Activated CD8-positive, alpha-beta memory T cell treated with anti-CD3 and anti-CD28 coated beads, Interleukin-2, amount 50 U/mL, for 4 hours (primary cell): ENCODE measurements at regions not wholly inside any gene's neighbourhood (a gene's known extent, or its start where the extent isn't known, plus 50 kb on each side); places are given as distances from the start of the nearest gene placed in this dataset.

Source experiments
- DNase-seq: peaks from one replicate; pipeline ENCODE4 v3.0.0-alpha.2; 2020

- no peak for DNase-seq
These were observed 959.5 kb upstream of the PIK3C3 start for GRCh38 chr18:40995529-40995928.

DNA sequence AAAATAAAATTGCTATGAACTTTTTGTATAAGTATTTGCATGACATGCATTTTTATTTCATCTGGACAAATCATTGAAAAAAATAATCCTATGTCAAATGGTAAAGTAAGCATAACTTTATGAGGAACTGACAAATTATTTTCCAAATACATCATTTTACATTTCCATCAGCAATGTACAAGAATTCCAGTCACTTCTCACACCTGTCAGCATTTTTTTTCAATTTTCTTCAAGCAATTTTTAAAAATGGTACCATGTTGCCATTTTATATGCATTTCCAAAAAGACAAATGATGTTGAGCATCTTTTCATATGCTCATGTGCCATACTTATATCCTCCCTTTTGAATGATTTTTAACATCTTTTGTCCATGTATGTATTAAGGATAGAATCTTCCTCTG is 961.7 kb upstream of the PIK3C3 start:
- no peak for DNase-seq

DNA sequence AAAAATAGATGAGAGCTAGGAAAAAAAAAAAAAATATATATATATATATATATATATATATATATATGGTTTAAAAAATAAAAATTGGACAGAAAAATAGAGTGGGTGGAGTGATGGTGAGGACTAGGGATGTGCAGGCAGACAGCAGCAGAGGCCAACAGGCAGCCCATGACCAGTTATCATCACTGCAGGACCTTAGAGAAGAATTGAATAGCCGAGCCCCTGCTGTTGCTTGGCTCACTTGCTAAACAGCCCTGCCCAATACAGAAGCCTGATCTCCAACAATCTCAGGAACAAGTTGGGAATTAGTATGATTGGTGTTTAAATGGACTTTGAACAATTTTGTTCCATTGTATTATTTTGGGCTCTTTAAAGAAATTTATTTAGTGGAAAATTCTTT is 967.5 kb upstream of the PIK3C3 start:
- no peak for DNase-seq

GRCh38 chr18:40985436-40985835 is 969.6 kb upstream of the PIK3C3 start:
- DNase-seq, result no peak

GRCh38 chr18:40984856-40985255 is 970.2 kb upstream of the PIK3C3 start:
- DNase-seq, result no peak

- no peak for DNase-seq
These were observed 971.2 kb upstream of the PIK3C3 start for GRCh38 chr18:40983835-40984234.

- DNase-seq, result no peak
These were observed 974.9 kb upstream of the PIK3C3 start for GRCh38 chr18:40980171-40980570.

- DNase-seq, result no peak
These were observed 979.0 kb upstream of the PIK3C3 start for GRCh38 chr18:40976050-40976449.

- no peak for DNase-seq
These were observed 980.6 kb upstream of the PIK3C3 start for GRCh38 chr18:40974448-40974847.

- no peak for DNase-seq
These were observed 992.2 kb upstream of the PIK3C3 start for GRCh38 chr18:40962784-40963183.

DNA sequence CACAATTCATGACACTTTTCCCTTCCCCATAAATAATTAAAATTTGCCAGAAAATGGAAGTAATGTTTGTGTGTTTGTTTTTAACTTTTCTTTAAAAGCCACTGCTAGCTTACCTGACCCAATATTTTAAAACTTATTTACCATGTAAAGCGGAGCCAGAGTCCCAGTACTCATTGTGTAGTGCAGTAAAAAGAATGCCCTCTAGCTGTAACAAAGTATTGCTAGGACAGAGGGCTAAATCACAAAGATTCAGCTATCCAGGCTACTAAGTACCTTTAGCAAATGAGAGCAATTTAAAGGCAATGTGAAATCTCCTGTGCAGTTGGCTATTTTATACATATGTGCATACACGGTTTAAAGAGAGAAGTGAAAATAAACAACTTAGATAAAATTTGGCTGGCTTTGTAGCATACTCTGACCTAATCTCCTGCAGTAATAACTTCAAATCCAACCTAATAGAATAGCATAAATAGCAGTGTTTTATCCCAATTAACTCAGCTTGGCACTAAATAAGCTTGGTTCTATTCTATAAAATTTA is 997.4 kb upstream of the PIK3C3 start:
- DNase-seq, result no peak

- no peak for DNase-seq
These were observed 998.8 kb upstream of the PIK3C3 start for GRCh38 chr18:40956213-40956612.

GRCh38 chr18:40955351-40955750 is 999.7 kb upstream of the PIK3C3 start:
- no peak for DNase-seq

GRCh38 chr18:40949114-40949950 is 1005.7 kb upstream of the PIK3C3 start:
- no peak for DNase-seq

- DNase-seq, result no peak
These were observed 1010.5 kb upstream of the PIK3C3 start for GRCh38 chr18:40944576-40944975.

GRCh38 chr18:40939656-40940515 is 1015.1 kb upstream of the PIK3C3 start:
- DNase-seq, result no peak

DNA sequence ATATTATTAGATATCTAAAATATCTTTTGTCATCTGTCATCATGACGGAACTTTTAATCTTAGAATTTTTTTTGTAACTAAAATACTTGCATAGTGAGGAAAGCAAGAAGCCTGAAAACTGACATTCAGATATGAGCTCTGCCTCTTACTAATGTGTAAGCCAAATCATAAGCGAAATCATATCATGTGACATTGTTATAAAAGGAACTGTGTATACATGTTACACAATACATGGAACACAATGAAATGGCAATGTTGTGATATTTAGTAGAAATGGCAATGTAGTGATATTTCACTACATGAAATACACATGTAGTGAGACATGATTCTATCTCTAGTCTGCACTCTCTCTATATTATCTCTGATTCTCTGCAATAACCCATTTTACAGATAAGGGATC is 1016.4 kb upstream of the PIK3C3 start:
- DNase-seq, result no peak

GRCh38 chr18:40937386-40937785 is 1017.6 kb upstream of the PIK3C3 start:
- DNase-seq, result no peak

DNA sequence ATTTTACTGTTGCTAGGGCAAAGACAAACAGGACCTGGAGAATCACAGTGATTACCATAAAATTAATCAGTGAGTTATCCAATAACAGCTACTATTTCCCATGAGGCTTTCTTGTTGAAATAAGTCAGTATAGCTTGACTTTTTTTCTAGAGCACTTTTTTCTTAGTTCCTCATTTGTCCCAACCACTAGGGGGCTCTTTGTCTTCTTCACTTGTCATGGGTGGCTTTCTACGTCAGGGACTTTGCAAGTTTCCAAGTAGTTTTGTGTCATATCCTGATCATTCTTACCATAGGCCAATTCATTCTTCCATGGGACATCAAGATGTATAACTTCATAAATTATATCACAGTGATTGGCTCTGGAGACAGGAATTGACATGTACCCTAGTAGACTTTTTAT is 1019.6 kb upstream of the PIK3C3 start:
- DNase-seq, result no peak

- DNase-seq, result no peak
These were observed 1022.2 kb upstream of the PIK3C3 start for GRCh38 chr18:40932862-40933261.

DNA sequence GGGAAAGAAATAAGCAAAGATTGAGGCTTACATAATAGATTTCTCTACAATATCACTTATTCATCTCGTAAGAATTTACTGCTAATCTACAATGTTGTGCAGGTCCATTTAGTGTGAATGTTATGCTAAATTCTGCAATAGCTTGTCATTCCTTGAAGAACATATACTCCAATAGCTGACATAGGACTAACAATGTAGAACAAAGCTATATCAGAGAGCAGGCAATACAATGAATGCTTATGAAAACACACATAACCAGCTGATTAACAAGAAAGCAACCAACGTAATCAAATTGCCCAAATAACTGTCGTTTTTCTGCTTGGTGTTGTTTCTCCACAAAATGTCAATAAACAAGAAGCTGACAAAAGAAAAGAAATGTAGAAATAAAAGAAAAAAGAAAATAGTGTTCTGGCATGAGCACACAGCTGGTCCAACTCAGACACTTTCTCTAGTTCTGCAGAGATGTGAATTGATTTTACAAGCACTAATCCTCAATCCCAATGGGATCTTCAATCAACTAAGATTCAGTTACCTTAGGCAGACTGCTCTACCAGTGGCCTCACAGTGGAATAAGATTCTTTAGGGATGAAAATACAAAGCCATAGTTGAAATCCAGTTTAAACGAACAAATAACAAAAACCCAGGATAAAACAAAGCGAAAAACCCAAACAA is 1024.7 kb upstream of the PIK3C3 start:
- DNase-seq, result no peak

DNA sequence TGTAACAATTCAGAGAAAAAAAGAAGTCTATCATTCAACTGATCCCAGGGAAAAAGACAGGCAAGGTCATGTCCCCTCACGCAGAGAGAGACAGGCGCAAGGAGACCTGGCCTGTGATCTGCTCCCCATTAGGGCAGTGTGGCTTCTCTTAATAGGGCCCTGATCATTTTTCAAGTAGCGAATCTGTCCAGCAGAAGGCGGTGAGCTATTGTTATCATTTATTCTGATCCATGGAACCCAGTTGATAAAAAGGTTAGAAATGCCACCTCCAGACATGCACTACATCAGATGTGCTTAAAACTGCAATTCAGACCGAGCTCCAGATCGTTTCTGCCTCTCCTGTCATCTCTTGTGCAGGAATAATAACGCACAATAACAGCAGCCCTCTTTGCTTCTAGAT is 1025.6 kb upstream of the PIK3C3 start:
- DNase-seq, result no peak

- no peak for DNase-seq
These were observed 1028.4 kb upstream of the PIK3C3 start for GRCh38 chr18:40926679-40927078.
